Upper lobe of left lung (tissue), 4 donors: ENCODE measurements at regions not wholly inside any gene's neighbourhood (a gene's known extent, or its start where the extent isn't known, plus 50 kb on each side); places are given as distances from the start of the nearest gene placed in this dataset.

ENCODE experiments used
- CTCF ChIP-seq, 6 experiments: fragments of 450-650 bp in 4 of 6; fragments of 200-600 bp in 2 of 6; sonication (generic) in 2 of 6; IDR thresholded peaks; one replicate each; pipeline ENCODE4 v1.5.1; 2016 to 2019; ENCODE audit warnings: antibody characterized with exemption in 6 of 6
- EP300 ChIP-seq, 4 donors: sonication (generic); formaldehyde crosslinking; IDR thresholded peaks; one replicate each; pipeline ENCODE4 v1.5.1; 2017; ENCODE audit warnings: antibody characterized with exemption in 4 of 4, control low read depth in 2 of 4
- POLR2A ChIP-seq, 4 donors: fragments of 450-650 bp; IDR thresholded peaks; one replicate each; pipeline ENCODE4 v1.5.1; 2016 to 2017; ENCODE audit warnings: antibody characterized with exemption in 4 of 4, mild to moderate bottlenecking in 2 of 4
- POLR2AphosphoS5 ChIP-seq, 2 donors: sonication (generic); formaldehyde crosslinking; IDR thresholded peaks; one replicate each; pipeline ENCODE4 v1.5.1; 2017; ENCODE audit warnings: antibody characterized with exemption in 2 of 2

- no peak for TF ChIP-seq EP300 (IDR thresholded peaks at IDR 0.05)
- TF ChIP-seq POLR2A (IDR thresholded peaks at IDR 0.05) = no peak
- TF ChIP-seq POLR2AphosphoS5 (IDR thresholded peaks at IDR 0.05) = no peak
- TF ChIP-seq CTCF (IDR thresholded peaks at IDR 0.05) = no peak
Measured at GRCh38 chr4:155497306-155497705, 120.5 kb upstream of the MAP9 start.
